OCI-LY3 (cell line): ENCODE measurements at regions not wholly inside any gene's neighbourhood (a gene's known extent, or its start where the extent isn't known, plus 50 kb on each side); places are given as distances from the start of the nearest gene placed in this dataset.
"Not testable (repeated sequence)": the region's sequence is repeated elsewhere in the genome, so short reads cannot be mapped to it uniquely, and the experiment has no call there.

Experiments used
- H2AFZ ChIP-seq: fragments of 200-600, 300-600 bp; shearing (Covaris generic); 2 replicates; pipeline ENCODE4 v1.6.0; 2014; ENCODE audit warnings: antibody characterized with exemption, low read depth, low read length
- H3K27ac ChIP-seq: fragments of 200-600, 300-600 bp; sonication (generic); 2 replicates; pipeline ENCODE4 v1.5.1; 2014; ENCODE audit warnings: mild to moderate bottlenecking, low read length, moderate library complexity, mixed read lengths
- H3K27me3 ChIP-seq: fragments of 200-600, 300-600 bp; sonication (generic); 2 replicates; pipeline ENCODE4 v1.6.1; 2014; ENCODE audit warnings: low read depth, low read length, mixed read lengths
- H3K36me3 ChIP-seq: fragments of 200-600, 300-600 bp; sonication (generic); replicated peaks from 2 replicates; pipeline ENCODE3; 2014; ENCODE audit warnings: low read depth, low read length, mixed read lengths
- H3K4me1 ChIP-seq: fragments of 300-600, 200-600 bp; sonication (generic); 2 replicates; pipeline ENCODE4 v1.6.1; 2014; ENCODE audit warnings: low read length, mixed read lengths
- H3K4me2 ChIP-seq: fragments of 200-600, 300-600 bp; sonication (generic); 2 replicates; pipeline ENCODE4 v1.6.1; 2014; ENCODE audit warnings: low read length, mixed read lengths
- H3K4me3 ChIP-seq: fragments of 300-600, 200-600 bp; sonication (generic); 2 replicates; pipeline ENCODE4 v1.5.1; 2014; ENCODE audit warnings: antibody characterized with exemption, mild to moderate bottlenecking, low read length, moderate library complexity
- H3K79me2 ChIP-seq: fragments of 300-600, 200-600 bp; shearing (Covaris generic); 2 replicates; pipeline ENCODE4 v1.6.1; 2014; ENCODE audit warnings: mild to moderate bottlenecking, low read length, mixed read lengths
- H3K9ac ChIP-seq: fragments of 300-600, 200-600 bp; shearing (Covaris generic); 2 replicates; pipeline ENCODE4 v1.6.0; 2014; ENCODE audit warnings: mild to moderate bottlenecking, low read length, moderate library complexity
- H3K9me3 ChIP-seq: fragments of 200-600, 300-600 bp; shearing (Covaris generic); 2 replicates; pipeline ENCODE4 v1.6.1; 2014; ENCODE audit warnings: low read length, mixed read lengths; ENCODE audit not compliant: insufficient read depth
- H4K20me1 ChIP-seq: fragments of 200-600, 300-600 bp; sonication (generic); 2 replicates; pipeline ENCODE4 v1.6.1; 2016; ENCODE audit warnings: low read length, mixed read lengths; ENCODE audit not compliant: insufficient read depth
- EZH2phosphoT487 ChIP-seq: fragments of 200-600 bp; shearing (Covaris generic); IDR thresholded peaks from 2 replicates; pipeline ENCODE4 v1.6.1; 2018; ENCODE audit warnings: antibody characterized with exemption, mixed run types, low read depth
- TF ChIP-seq, protein P1 (sequence below): fragments of 200-600, 300-600 bp; sonication (generic); IDR thresholded peaks from 2 replicates; pipeline ENCODE4 v1.5.1; 2014; ENCODE audit warnings: antibody characterized with exemption, low read length, low read depth

GRCh38 chr13:111492958-111493357 is 172.5 kb downstream of the TEX29 start:
- H3K4me3 ChIP-seq, result no peak overlapping the region
- H3K36me3 ChIP-seq, result no peaks in the 10 kb centered on the region
- no peak overlapping the region for H3K9ac ChIP-seq
- TF ChIP-seq, protein P1, sequence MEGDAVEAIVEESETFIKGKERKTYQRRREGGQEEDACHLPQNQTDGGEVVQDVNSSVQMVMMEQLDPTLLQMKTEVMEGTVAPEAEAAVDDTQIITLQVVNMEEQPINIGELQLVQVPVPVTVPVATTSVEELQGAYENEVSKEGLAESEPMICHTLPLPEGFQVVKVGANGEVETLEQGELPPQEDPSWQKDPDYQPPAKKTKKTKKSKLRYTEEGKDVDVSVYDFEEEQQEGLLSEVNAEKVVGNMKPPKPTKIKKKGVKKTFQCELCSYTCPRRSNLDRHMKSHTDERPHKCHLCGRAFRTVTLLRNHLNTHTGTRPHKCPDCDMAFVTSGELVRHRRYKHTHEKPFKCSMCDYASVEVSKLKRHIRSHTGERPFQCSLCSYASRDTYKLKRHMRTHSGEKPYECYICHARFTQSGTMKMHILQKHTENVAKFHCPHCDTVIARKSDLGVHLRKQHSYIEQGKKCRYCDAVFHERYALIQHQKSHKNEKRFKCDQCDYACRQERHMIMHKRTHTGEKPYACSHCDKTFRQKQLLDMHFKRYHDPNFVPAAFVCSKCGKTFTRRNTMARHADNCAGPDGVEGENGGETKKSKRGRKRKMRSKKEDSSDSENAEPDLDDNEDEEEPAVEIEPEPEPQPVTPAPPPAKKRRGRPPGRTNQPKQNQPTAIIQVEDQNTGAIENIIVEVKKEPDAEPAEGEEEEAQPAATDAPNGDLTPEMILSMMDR, result no peak
- TF ChIP-seq EZH2phosphoT487, result no peak
- no peaks in the 10 kb centered on the region; the same call in 1 of the 2 replicates for H3K9me3 ChIP-seq
- H3K27ac ChIP-seq, result no peak overlapping the region
- H4K20me1 ChIP-seq, result no peaks in the 10 kb centered on the region
- H3K4me2 ChIP-seq, result no peak overlapping the region
- no peaks in the 10 kb centered on the region for H3K4me1 ChIP-seq
- no peaks in the 10 kb centered on the region for H3K27me3 ChIP-seq
- H3K79me2 ChIP-seq, result no peaks in the 10 kb centered on the region
- no peak overlapping the region for H2AFZ ChIP-seq

- Histone ChIP-seq H3K4me1 (no peaks in the 10 kb centered on the region), H2AFZ (no peak overlapping the region), H3K79me2 (no peaks in the 10 kb centered on the region), H3K9me3 (no peaks in the 10 kb centered on the region; the same call in 1 of the 2 replicates), H3K4me2 (no peak overlapping the region), H3K9ac (no peak overlapping the region), H3K27me3 (no peaks in the 10 kb centered on the region), H3K27ac (no peak overlapping the region), H4K20me1 (no peaks in the 10 kb centered on the region), H3K4me3 (no peak overlapping the region), H3K36me3 (no peaks in the 10 kb centered on the region)
- TF ChIP-seq, protein P1, result no peak
- no peak for TF ChIP-seq EZH2phosphoT487
These were observed 173.0 kb downstream of the TEX29 start for GRCh38 chr13:111493468-111493867.

DNA sequence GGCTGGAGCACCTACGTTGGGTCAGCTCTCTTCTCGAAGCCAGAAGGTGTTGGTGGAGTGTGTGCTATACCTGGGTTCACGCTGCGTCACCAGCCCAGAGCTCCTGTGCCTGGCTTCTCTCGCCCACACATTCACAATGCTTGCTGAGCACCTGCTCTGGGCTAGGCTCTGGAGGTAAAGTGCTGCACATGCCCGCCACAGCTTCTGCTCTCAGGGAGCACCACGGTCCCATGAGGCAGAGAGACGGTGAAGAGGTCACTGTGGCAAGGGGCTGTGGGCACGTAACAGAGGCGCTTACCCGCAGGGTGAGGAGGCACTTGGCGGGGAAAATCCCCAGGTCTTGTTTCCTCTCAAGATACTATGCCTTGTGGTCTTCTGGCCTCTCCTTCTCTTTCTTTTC is 174.2 kb downstream of the TEX29 start:
- H3K9ac ChIP-seq, result no peak overlapping the region
- H3K36me3 ChIP-seq, result no peaks in the 10 kb centered on the region
- H3K9me3 ChIP-seq, result no peaks in the 10 kb centered on the region; the same call in 1 of the 2 replicates
- H2AFZ ChIP-seq, result no peak overlapping the region
- H3K4me1 ChIP-seq, result no peaks in the 10 kb centered on the region
- no peaks in the 10 kb centered on the region for H3K79me2 ChIP-seq
- no peak overlapping the region for H3K4me3 ChIP-seq
- no peaks in the 10 kb centered on the region for H4K20me1 ChIP-seq
- TF ChIP-seq, protein P1, result no peak
- H3K27me3 ChIP-seq, result no peaks in the 10 kb centered on the region
- no peak overlapping the region for H3K4me2 ChIP-seq
- H3K27ac ChIP-seq, result no peak overlapping the region

- H3K27ac ChIP-seq, H3K36me3 ChIP-seq, H3K9ac ChIP-seq, H3K79me2 ChIP-seq, H3K4me3 ChIP-seq, H3K9me3 ChIP-seq, H4K20me1 ChIP-seq, H3K4me1 ChIP-seq, H2AFZ ChIP-seq, H3K27me3 ChIP-seq, H3K4me2 ChIP-seq: not testable (repeated sequence)
These were observed 181.4 kb downstream of the TEX29 start for GRCh38 chr13:111501596-111502535.
